Parathyroid adenoma (tissue), 2 donors: ENCODE measurements at regions not wholly inside any gene's neighbourhood (a gene's known extent, or its start where the extent isn't known, plus 50 kb on each side); places are given as distances from the start of the nearest gene placed in this dataset.
"Not testable (repeated sequence)": the region's sequence is repeated elsewhere in the genome, so short reads cannot be mapped to it uniquely, and the experiment has no call there.

Experiments
- H2AFZ ChIP-seq: fragments of 300-600 bp; sonication (generic); one replicate; pipeline ENCODE4 v1.7.0; 2017; ENCODE audit warnings: antibody characterized with exemption, mild to moderate bottlenecking
- H3K27ac ChIP-seq: fragments of 300-600 bp; sonication (generic); one replicate; pipeline ENCODE4 v1.7.0; 2017
- H3K27me3 ChIP-seq: fragments of 300-600 bp; sonication (generic); one replicate; pipeline ENCODE4 v1.7.0; 2017; ENCODE audit warnings: low read length; ENCODE audit not compliant: control insufficient read depth, insufficient read depth
- H3K36me3 ChIP-seq: fragments of 300-600 bp; sonication (generic); one replicate; pipeline ENCODE4 v1.7.0; 2017; ENCODE audit warnings: low read length; ENCODE audit not compliant: control insufficient read depth, insufficient read depth
- H3K4me1 ChIP-seq: fragments of 300-600 bp; sonication (generic); one replicate; pipeline ENCODE4 v1.7.0; 2017; ENCODE audit warnings: control low read depth
- H3K4me2 ChIP-seq: fragments of 300-600 bp; sonication (generic); one replicate; pipeline ENCODE4 v1.7.0; 2017; ENCODE audit warnings: low read length
- H3K4me3 ChIP-seq: fragments of 300-600 bp; sonication (generic); one replicate; pipeline ENCODE4 v1.7.0; 2017; ENCODE audit warnings: low read depth, low read length
- H3K79me2 ChIP-seq: fragments of 300-600 bp; sonication (generic); one replicate; pipeline ENCODE4 v1.7.0; 2017; ENCODE audit warnings: control low read depth
- H3K9ac ChIP-seq: fragments of 300-600 bp; sonication (generic); one replicate; pipeline ENCODE4 v1.7.0; 2017; ENCODE audit warnings: mild to moderate bottlenecking
- H3K9me3 ChIP-seq: fragments of 300-600 bp; sonication (generic); one replicate; pipeline ENCODE4 v1.7.0; 2017; ENCODE audit warnings: low read length; ENCODE audit not compliant: control insufficient read depth
- TF ChIP-seq, protein P1 (sequence below): fragments of 300-600 bp; sonication (generic); IDR thresholded peaks from one replicate; pipeline ENCODE4 v1.7.0; 2017; ENCODE audit warnings: antibody characterized with exemption, mild to moderate bottlenecking
- donor health status: primary hyperparathyroidism.

DNA sequence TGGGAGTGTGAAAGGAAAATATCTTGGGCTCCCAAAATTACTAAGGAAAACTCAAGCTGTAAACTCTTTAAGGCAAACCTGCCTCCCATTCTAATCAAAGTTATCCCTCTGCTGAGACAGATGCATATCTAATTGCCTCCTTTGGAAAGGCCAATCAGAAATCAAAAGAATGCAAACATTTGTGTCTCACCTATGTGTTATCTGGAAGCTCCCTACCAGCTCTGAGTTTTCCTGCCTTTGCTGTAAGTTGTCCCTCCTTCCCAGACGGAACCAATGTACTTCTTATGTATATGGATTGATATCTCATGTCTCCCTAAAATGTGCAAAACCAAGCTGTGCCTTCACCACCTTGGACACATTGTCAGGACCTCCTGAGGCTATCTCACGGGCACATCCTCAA, 95.8 kb downstream of the AASDHPPT start:
- TF ChIP-seq, protein P1, sequence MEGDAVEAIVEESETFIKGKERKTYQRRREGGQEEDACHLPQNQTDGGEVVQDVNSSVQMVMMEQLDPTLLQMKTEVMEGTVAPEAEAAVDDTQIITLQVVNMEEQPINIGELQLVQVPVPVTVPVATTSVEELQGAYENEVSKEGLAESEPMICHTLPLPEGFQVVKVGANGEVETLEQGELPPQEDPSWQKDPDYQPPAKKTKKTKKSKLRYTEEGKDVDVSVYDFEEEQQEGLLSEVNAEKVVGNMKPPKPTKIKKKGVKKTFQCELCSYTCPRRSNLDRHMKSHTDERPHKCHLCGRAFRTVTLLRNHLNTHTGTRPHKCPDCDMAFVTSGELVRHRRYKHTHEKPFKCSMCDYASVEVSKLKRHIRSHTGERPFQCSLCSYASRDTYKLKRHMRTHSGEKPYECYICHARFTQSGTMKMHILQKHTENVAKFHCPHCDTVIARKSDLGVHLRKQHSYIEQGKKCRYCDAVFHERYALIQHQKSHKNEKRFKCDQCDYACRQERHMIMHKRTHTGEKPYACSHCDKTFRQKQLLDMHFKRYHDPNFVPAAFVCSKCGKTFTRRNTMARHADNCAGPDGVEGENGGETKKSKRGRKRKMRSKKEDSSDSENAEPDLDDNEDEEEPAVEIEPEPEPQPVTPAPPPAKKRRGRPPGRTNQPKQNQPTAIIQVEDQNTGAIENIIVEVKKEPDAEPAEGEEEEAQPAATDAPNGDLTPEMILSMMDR, result no peak
- Histone ChIP-seq H3K4me1 (no peaks in the 10 kb centered on the region), H3K36me3 (no peaks in the 10 kb centered on the region), H3K27ac (no peak overlapping the region), H3K27me3 (no peaks in the 10 kb centered on the region), H2AFZ (no peak overlapping the region), H3K4me3 (no peak overlapping the region), H3K9me3 (no peaks in the 10 kb centered on the region), H3K79me2 (no peaks in the 10 kb centered on the region), H3K9ac (no peak overlapping the region), H3K4me2 (no peak overlapping the region)

DNA sequence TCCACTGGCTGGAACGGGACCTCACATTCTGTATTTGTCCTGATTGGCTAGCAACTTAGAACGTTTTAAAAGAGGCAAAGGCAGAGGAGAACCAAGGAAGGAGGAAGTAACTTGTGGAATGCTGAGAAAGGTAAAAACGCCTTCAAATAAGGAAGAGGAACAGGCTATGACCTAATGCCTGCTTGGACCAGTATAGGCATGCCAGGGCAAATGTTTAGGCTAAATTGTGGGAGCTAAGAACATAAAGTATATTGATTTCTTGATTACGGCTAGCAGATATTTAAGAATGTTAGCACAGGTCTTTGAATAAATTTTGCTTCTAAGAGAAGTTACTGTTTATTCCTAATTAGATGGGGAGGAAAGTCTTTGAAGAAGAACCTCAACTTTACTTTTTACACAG, 96.5 kb downstream of the AASDHPPT start:
- not testable (repeated sequence) for H3K9ac ChIP-seq, H3K27ac ChIP-seq, H2AFZ ChIP-seq, H3K4me1 ChIP-seq, H3K9me3 ChIP-seq, H3K4me3 ChIP-seq, H3K4me2 ChIP-seq, H3K27me3 ChIP-seq, H3K79me2 ChIP-seq, H3K36me3 ChIP-seq

DNA sequence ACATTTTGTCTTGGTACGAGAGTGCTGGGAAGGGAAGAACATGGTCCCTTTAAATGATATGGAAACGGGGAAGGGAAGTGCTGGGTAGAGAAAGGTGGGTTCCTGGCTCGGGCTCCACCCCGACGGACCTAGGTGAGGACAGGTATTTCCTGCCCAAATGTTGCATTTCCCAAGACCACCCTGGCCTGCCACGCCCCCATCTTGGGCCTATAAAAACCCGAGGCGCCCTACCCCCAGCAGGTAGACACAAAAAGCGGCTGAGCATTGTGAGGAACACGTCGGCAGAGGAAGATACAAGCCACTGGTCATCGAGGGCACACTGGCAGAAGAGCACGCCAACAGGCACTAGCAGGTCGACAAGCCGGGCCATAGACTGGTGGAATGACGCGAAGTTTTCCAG, 99.4 kb downstream of the AASDHPPT start:
- Histone ChIP-seq H3K4me2 (no peak overlapping the region), H3K79me2 (no peaks in the 10 kb centered on the region), H3K4me3 (no peak overlapping the region), H3K9ac (no peak overlapping the region), H3K4me1 (no peaks in the 10 kb centered on the region), H2AFZ (no peak overlapping the region), H3K9me3 (no peaks in the 10 kb centered on the region), H3K27ac (no peak overlapping the region), H3K36me3 (no peaks in the 10 kb centered on the region), H3K27me3 (no peaks in the 10 kb centered on the region)
- TF ChIP-seq, protein P1, result no peak

DNA sequence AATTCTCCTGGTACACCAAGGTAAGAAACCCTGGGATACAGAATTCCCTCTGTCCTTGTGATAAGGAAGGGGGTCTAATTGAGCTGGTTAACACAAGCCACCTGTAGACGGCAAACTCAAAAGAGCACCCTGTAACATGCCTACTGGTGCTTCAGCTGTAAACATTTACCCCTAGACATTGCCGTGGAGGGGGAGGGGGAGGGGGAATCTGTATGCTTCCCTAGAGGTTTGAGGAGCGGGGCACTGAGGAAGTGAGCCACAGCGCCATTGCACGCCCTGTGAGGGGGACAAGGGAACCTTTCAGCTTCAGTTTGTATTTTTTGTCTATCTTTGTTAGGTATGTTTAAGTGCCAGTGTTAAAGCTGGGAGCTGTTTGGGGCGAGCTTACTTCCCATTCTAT, 99.8 kb downstream of the AASDHPPT start:
- no peak overlapping the region for H2AFZ ChIP-seq
- H3K4me1 ChIP-seq, result no peaks in the 10 kb centered on the region
- H3K9me3 ChIP-seq, result no peaks in the 10 kb centered on the region
- H3K27me3 ChIP-seq, result no peaks in the 10 kb centered on the region
- no peaks in the 10 kb centered on the region for H3K79me2 ChIP-seq
- H3K36me3 ChIP-seq, result no peaks in the 10 kb centered on the region
- no peak overlapping the region for H3K4me2 ChIP-seq
- TF ChIP-seq, protein P1, result no peak
- no peak overlapping the region for H3K9ac ChIP-seq
- no peak overlapping the region for H3K27ac ChIP-seq
- H3K4me3 ChIP-seq, result no peak overlapping the region

DNA sequence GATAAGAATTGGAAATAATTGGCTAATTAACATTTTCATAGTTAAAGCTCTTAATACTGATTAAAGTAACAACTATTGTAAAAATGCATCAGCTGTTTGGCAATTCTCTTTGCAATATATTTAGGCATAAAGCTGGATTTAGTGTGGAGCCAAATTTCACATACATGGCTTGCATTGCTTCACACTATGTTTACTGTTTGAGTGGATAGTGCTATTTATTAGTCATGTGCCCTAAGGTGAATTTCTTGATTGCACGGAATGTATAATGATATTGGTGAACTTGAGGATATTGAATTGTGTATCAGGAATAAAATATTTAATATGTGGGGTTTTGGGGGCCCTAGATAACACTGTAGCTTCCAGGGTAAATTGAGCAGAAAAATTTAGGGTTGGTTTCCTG, 100.9 kb downstream of the AASDHPPT start:
- H3K9ac ChIP-seq, result no peak overlapping the region
- H3K27me3 ChIP-seq, result no peaks in the 10 kb centered on the region
- H3K79me2 ChIP-seq, result no peaks in the 10 kb centered on the region
- H3K27ac ChIP-seq, result no peak overlapping the region
- no peaks in the 10 kb centered on the region for H3K9me3 ChIP-seq
- no peaks in the 10 kb centered on the region for H3K4me1 ChIP-seq
- H3K4me3 ChIP-seq, result no peak overlapping the region
- TF ChIP-seq, protein P1, result no peak
- no peak overlapping the region for H3K4me2 ChIP-seq
- no peaks in the 10 kb centered on the region for H3K36me3 ChIP-seq
- no peak overlapping the region for H2AFZ ChIP-seq
